ENCODE measurements at regions not wholly inside any gene's neighbourhood (a gene's known extent, or its start where the extent isn't known, plus 50 kb on each side); places are given as distances from the start of the nearest gene placed in this dataset.

DNA sequence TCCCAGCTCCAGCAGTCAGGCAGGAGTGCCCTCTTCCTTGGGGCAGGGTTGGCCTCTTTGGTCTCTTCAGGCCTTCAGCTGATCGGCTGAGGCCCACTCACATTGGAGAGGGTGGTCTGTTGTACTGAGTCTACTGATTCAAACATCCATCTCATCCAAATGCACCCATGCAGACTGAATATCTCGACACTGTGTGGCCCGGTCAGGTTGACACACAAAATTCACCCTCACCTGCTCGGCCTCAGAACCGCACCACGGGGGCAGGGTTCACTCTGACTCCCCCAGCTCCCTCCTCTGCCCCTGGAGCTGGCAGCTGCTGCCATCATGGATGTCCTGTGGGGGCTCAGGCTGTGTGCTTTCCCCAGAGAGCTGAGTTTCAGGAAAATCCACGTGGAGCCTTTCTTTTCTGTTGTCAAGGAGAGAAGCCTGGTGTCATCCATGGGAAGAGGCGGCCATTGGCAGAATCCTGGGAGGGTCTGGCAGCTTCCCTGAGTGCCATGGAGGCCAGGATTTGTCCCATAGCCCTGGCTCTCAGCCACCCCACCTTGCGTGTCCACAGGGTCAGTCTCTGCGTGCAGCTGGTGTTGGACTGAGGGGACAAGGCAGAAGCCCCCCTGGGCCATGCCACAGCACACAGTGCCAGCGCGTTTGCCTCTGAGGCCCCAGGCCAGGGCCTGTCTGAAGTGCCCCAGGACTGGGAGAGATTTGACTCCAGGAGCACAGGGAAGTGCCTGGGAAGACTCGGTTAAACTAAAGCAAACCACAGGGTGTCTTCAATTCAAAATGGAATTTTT, 114.1 kb downstream of the ERMARD start:
- Histone ChIP-seq H3K36me3 (replicated peaks; ENCODE audit: insufficient read depth, low read depth) (no peaks in the 10 kb centered on the region), H3K9me3 (ENCODE audit: low read depth) (no peaks in the 10 kb centered on the region), H3K27me3 (no peaks in the 10 kb centered on the region), H3K79me2 (no peaks in the 10 kb centered on the region), H4K20me1 (ENCODE audit: insufficient read depth, poor library complexity, severe bottlenecking) (no peaks in the 10 kb centered on the region), H3K27ac (no peak overlapping the region), H3K4me2 (no peak overlapping the region), H2AFZ (no peak overlapping the region), H3K4me1 (ENCODE audit: insufficient read depth) (peaks cover 15% of the 10 kb centered on the region), H3K9me2 (replicated peaks; ENCODE audit: insufficient read depth) (no peaks in the 10 kb centered on the region), H3K4me3 (no peak overlapping the region)
- DNase-seq (ENCODE audit: low spot score): no peak
- 86% methylated on average over 13 of the region's 13 CpGs for WGBS (ENCODE audit: low lambda C conversion rate, missing lambda C conversion rate)
- TF ChIP-seq, protein P1, sequence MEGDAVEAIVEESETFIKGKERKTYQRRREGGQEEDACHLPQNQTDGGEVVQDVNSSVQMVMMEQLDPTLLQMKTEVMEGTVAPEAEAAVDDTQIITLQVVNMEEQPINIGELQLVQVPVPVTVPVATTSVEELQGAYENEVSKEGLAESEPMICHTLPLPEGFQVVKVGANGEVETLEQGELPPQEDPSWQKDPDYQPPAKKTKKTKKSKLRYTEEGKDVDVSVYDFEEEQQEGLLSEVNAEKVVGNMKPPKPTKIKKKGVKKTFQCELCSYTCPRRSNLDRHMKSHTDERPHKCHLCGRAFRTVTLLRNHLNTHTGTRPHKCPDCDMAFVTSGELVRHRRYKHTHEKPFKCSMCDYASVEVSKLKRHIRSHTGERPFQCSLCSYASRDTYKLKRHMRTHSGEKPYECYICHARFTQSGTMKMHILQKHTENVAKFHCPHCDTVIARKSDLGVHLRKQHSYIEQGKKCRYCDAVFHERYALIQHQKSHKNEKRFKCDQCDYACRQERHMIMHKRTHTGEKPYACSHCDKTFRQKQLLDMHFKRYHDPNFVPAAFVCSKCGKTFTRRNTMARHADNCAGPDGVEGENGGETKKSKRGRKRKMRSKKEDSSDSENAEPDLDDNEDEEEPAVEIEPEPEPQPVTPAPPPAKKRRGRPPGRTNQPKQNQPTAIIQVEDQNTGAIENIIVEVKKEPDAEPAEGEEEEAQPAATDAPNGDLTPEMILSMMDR (IDR thresholded peaks at IDR 0.05; ENCODE audit: poor library complexity): no peak

DNA sequence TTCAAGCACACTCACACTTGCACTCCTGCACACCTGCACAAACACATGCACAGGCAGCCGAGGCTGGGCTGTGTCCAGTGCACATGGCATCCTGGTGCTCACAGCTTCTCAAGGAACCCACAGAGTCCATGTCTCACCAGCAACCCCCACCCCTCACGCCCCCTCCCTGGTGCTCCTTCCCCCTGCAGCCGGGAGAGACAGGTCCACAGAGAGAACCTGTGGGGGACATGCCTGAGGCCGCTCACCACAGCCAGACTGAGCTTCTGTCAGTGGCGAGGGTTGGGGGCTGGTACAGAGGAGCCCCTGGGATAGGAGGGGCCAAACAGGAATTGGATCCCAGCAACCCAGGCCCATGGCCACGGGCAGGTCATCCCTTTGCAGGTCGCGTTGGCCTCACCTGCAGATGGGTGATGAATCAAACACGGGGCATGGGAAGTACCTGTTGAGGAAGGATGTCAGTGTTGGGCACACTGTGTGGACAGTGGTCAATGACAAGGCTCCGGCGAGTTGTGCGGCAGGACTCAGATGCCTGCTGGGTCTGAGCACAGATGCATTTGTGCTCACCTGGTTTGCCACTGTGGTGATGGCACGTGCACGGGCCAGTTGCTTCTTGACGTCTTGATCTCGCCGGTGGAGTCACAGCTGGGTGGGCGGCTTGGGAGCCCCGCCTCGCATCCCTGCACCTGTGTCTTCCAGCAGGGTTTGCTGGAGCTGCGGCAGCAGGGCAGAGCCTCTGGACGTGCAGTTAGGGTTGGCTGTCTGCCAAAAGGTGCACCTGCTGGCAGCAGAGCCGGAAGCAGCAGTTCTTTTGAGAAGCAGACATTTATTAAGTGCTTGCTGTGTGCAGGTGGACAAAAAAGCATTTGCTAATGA, 113.0 kb downstream of the ERMARD start:
- 93% methylated on average over 23 of the region's 23 CpGs for WGBS (ENCODE audit: low lambda C conversion rate, missing lambda C conversion rate)
- no peaks in the 10 kb centered on the region for H3K9me3 ChIP-seq (ENCODE audit: low read depth)
- H4K20me1 ChIP-seq (ENCODE audit: insufficient read depth, poor library complexity, severe bottlenecking): no peaks in the 10 kb centered on the region
- no peak for DNase-seq (ENCODE audit: low spot score)
- H2AFZ ChIP-seq: no peak overlapping the region
- H3K27ac ChIP-seq: no peak overlapping the region
- TF ChIP-seq, protein P1 (IDR thresholded peaks at IDR 0.05; ENCODE audit: poor library complexity): no peak
- TF ChIP-seq EZH2 (IDR thresholded peaks at IDR 0.05; ENCODE audit: borderline replicate concordance) (no peak), EZH2phosphoT487 (IDR thresholded peaks at IDR 0.05; ENCODE audit: low read depth, severe bottlenecking, unreplicated experiment) (no peak)
- no peak overlapping the region for H3K4me2 ChIP-seq
- H3K27me3 ChIP-seq: no peaks in the 10 kb centered on the region
- no peaks in the 10 kb centered on the region for H3K36me3 ChIP-seq (replicated peaks; ENCODE audit: insufficient read depth, low read depth)
- H3K9me2 ChIP-seq (replicated peaks; ENCODE audit: insufficient read depth): no peaks in the 10 kb centered on the region
- H3K79me2 ChIP-seq: no peaks in the 10 kb centered on the region
- H3K4me1 ChIP-seq (ENCODE audit: insufficient read depth): peaks cover 15% of the 10 kb centered on the region
- no peak overlapping the region for H3K4me3 ChIP-seq

DNA sequence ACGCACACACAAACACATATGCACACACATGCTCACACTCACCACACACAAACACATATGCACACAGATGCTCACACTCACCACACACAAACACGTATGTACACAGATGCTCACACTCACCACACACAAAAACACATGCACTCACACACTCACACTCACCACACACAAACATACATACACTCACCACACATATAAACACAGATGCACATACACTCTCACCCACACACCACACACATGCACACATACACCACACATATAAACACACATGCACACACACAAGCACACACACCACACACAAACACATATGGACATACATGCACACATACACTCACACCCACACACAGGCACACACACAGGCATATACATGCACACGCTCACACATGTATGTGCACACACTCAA, 112.3 kb downstream of the ERMARD start:
- WGBS (ENCODE audit: low lambda C conversion rate, missing lambda C conversion rate): 97% methylated on average over 3 of the region's 3 CpGs
- H3K27me3 ChIP-seq: no peaks in the 10 kb centered on the region
- no peaks in the 10 kb centered on the region for H3K9me2 ChIP-seq (replicated peaks; ENCODE audit: insufficient read depth)
- H3K27ac ChIP-seq: no peak overlapping the region
- H3K4me3 ChIP-seq: no peak overlapping the region
- TF ChIP-seq EZH2phosphoT487 (IDR thresholded peaks at IDR 0.05; ENCODE audit: low read depth, severe bottlenecking, unreplicated experiment): no peak
- TF ChIP-seq EZH2 (IDR thresholded peaks at IDR 0.05; ENCODE audit: borderline replicate concordance): no peak
- TF ChIP-seq, protein P1 (IDR thresholded peaks at IDR 0.05; ENCODE audit: poor library complexity): no peak
- H4K20me1 ChIP-seq (ENCODE audit: insufficient read depth, poor library complexity, severe bottlenecking): no peaks in the 10 kb centered on the region
- no peaks in the 10 kb centered on the region for H3K79me2 ChIP-seq
- H2AFZ ChIP-seq: no peak overlapping the region
- no peaks in the 10 kb centered on the region for H3K36me3 ChIP-seq (replicated peaks; ENCODE audit: insufficient read depth, low read depth)
- no peak overlapping the region for H3K4me2 ChIP-seq
- DNase-seq (ENCODE audit: low spot score): no peak
- H3K4me1 ChIP-seq (ENCODE audit: insufficient read depth): peaks cover 15% of the 10 kb centered on the region
- no peaks in the 10 kb centered on the region for H3K9me3 ChIP-seq (ENCODE audit: low read depth)
